Naive thymus-derived CD4-positive, alpha-beta T cell (primary cell): ENCODE measurements at regions not wholly inside any gene's neighbourhood (a gene's known extent, or its start where the extent isn't known, plus 50 kb on each side); places are given as distances from the start of the nearest gene placed in this dataset.

Source experiments
- ATAC-seq: fragments of 150-1000 bp; cut with Tn5 transposase; 2 replicates; pipeline ENCODE4 v1.10.0; 2021; ENCODE audit warnings: mild to moderate bottlenecking, moderate library complexity
- CTCF ChIA-PET: fragments of 350-600 bp; sonication (Branson Sonifier 250); formaldehyde crosslinking; loops from one replicate; lab custom pipeline; 2021; ENCODE audit warnings: antibody characterized with exemption; lab: Charles Lee
- POLR2A ChIA-PET: fragments of 350-600 bp; sonication (Branson Sonifier 250); formaldehyde crosslinking; loops from one replicate; lab custom pipeline; 2021; ENCODE audit warnings: antibody characterized with exemption, inconsistent platforms; lab: Charles Lee
- DNase-seq, 9 donors: peaks; one replicate each; pipeline versions ENCODE4 v3.0.0 to v3.0.0-alpha.2; 2020 to 2022; ENCODE audit warnings: mixed read lengths in 1 of 9
- H3K27ac ChIP-seq: one replicate; pipeline ENCODE4 v1.7.0; 2013; ENCODE audit warnings: mild to moderate bottlenecking, low read depth, low read length, moderate library complexity
- H3K27me3 ChIP-seq, 2 donors: one replicate each; pipeline ENCODE4 v1.7.0; 2013; ENCODE audit warnings: low read length in 2 of 2, mild to moderate bottlenecking in 2 of 2, moderate library complexity in 2 of 2; ENCODE audit not compliant: control insufficient read depth in 2 of 2, insufficient read depth in 2 of 2
- H3K36me3 ChIP-seq, 3 experiments: 1 replicate in 2 of 3; 2 replicates in 1 of 3; pipeline ENCODE4 v1.7.0; 2013; ENCODE audit warnings: low read length in 3 of 3, mild to moderate bottlenecking in 3 of 3, moderate library complexity in 1 of 3; ENCODE audit not compliant: insufficient read depth in 3 of 3, control insufficient read depth in 2 of 3
- H3K4me1 ChIP-seq, 2 donors: one replicate each; pipeline ENCODE4 v1.7.0; 2013; ENCODE audit warnings: low read length in 2 of 2, mild to moderate bottlenecking in 2 of 2, moderate library complexity in 1 of 2; ENCODE audit not compliant: control insufficient read depth in 2 of 2, insufficient read depth in 2 of 2
- H3K4me3 ChIP-seq: 2 replicates; pipeline ENCODE4 v1.7.0; 2013; ENCODE audit warnings: mild to moderate bottlenecking, low read length
- H3K9me3 ChIP-seq, 3 experiments: 1 replicate in 2 of 3; 2 replicates in 1 of 3; pipeline ENCODE4 v1.7.0; 2013; ENCODE audit warnings: low read length in 3 of 3; ENCODE audit not compliant: control insufficient read depth in 2 of 3
- H3K27ac Mint-ChIP-seq, 9 donors: one replicate each; pipeline ENCODE4 v1.8.0; 2020 to 2022; ENCODE audit warnings: mixed read lengths in 9 of 9, mild to moderate bottlenecking in 8 of 9, moderate library complexity in 5 of 9, inconsistent platforms in 2 of 9
- H3K27me3 Mint-ChIP-seq, 5 donors: one replicate each; pipeline ENCODE4 v1.8.0; 2021 to 2022; ENCODE audit warnings: mixed read lengths in 5 of 5, mild to moderate bottlenecking in 1 of 5
- H3K36me3 Mint-ChIP-seq, 5 donors: one replicate each; pipeline ENCODE4 v1.8.0; 2020 to 2022; ENCODE audit warnings: mixed read lengths in 5 of 5, mild to moderate bottlenecking in 3 of 5, inconsistent platforms in 1 of 5
- H3K4me1 Mint-ChIP-seq, 7 donors: one replicate each; pipeline ENCODE4 v1.8.0; 2020 to 2022; ENCODE audit warnings: mixed read lengths in 7 of 7, mild to moderate bottlenecking in 3 of 7, inconsistent platforms in 1 of 7
- H3K4me3 Mint-ChIP-seq, 10 donors: one replicate each; pipeline ENCODE4 v1.8.0; 2020 to 2022; ENCODE audit warnings: mild to moderate bottlenecking in 10 of 10, mixed read lengths in 10 of 10, moderate library complexity in 6 of 10, inconsistent platforms in 2 of 10
- H3K9me3 Mint-ChIP-seq, 11 donors: one replicate each; pipeline ENCODE4 v1.8.0; 2020 to 2022; ENCODE audit warnings: mixed read lengths in 11 of 11, mild to moderate bottlenecking in 4 of 11, inconsistent platforms in 1 of 11, moderate library complexity in 1 of 11
- intact Hi-C, 2 donors: fragments of 100-400 bp; cut with micrococcal nuclease; formaldehyde crosslinking; loops; one replicate each; pipeline ENCODE4 v1.15.1; 2023

DNA sequence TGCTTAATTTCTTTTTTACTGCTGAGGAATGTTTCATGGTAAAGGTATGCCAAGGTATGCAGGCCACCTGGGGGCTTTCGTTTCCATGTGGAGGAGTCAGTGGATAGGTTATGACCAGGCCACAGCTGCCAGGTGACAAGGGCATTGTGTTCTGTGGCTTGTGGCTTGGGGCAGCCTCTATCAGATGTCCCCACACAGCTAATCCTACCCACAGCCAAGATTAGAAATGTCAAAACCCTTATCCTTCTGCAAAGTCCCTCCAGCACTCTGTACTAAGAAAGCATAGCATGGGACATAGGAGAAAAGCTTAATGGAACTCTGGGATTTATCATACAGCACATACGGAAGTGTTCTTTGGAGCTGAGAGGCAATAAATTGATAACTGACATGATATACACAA lies 171.2 kb upstream of the S1PR3 start:
- ChIA-PET POLR2A (no interaction called here), CTCF (no interaction called here)
- Mint-ChIP-seq H3K4me1 (peaks cover 0 to 2% (median 0%) of the 10 kb centered on the region in 7 donors), H3K27ac (no peak overlapping the region), H3K27me3 (peaks cover 8 to 44% (median 29%) of the 10 kb centered on the region in 5 donors), H3K4me3 (no peak overlapping the region), H3K9me3 (peaks cover 0 to 14% (median 0%) of the 10 kb centered on the region in 11 donors), H3K36me3 (no peaks in the 10 kb centered on the region)
- Histone ChIP-seq H3K4me1 (no peaks in the 10 kb centered on the region), H3K27me3 (no peaks in the 10 kb centered on the region), H3K27ac (no peak overlapping the region), H3K4me3 (no peak overlapping the region), H3K36me3 (no peaks in the 10 kb centered on the region), H3K9me3 (no peaks in the 10 kb centered on the region)
- intact Hi-C loops, result no loop called here
- DNase-seq (no peak), ATAC-seq (no peak)

GRCh38 chr9:88821033-88821745 lies 170.1 kb upstream of the S1PR3 start:
- Histone ChIP-seq H3K4me1 (no peaks in the 10 kb centered on the region), H3K9me3 (no peaks in the 10 kb centered on the region), H3K27me3 (peaks cover 0 to 3% of the 10 kb centered on the region in 2 donors), H3K36me3 (no peaks in the 10 kb centered on the region), H3K27ac (no peak overlapping the region), H3K4me3 (no peak overlapping the region)
- Mint-ChIP-seq H3K4me3 (no peak overlapping the region), H3K27ac (no peak overlapping the region), H3K27me3 (peaks cover 7 to 43% (median 33%) of the 10 kb centered on the region in 5 donors), H3K9me3 (peaks cover 0 to 14% (median 0%) of the 10 kb centered on the region in 11 donors), H3K36me3 (no peaks in the 10 kb centered on the region), H3K4me1 (peaks cover 0 to 2% (median 0%) of the 10 kb centered on the region in 7 donors)
- CTCF ChIA-PET, result no interaction called here
- ATAC-seq, result no peak
- intact Hi-C loops, result no loop called here
- POLR2A ChIA-PET, result interaction anchor here (0.7 kb wide), 1 partner anchor 76 kb away, joined by 3 read pairs; no protein-coding TSS in a partner anchor
- no peak for DNase-seq

- Histone ChIP-seq H3K9me3 (no peaks in the 10 kb centered on the region), H3K27ac (no peak overlapping the region), H3K4me1 (no peaks in the 10 kb centered on the region), H3K36me3 (no peaks in the 10 kb centered on the region), H3K27me3 (peaks cover 0 to 3% of the 10 kb centered on the region in 2 donors), H3K4me3 (no peak overlapping the region)
- intact Hi-C loops, result no loop called here
- ChIA-PET POLR2A (no interaction called here), CTCF (no interaction called here)
- H3K27ac Mint-ChIP-seq, result no peak overlapping the region
- peaks cover 0 to 14% (median 0%) of the 10 kb centered on the region in 11 donors for H3K9me3 Mint-ChIP-seq
- no peak overlapping the region for H3K4me3 Mint-ChIP-seq
- ATAC-seq (no peak), DNase-seq (no peak)
- no peaks in the 10 kb centered on the region for H3K36me3 Mint-ChIP-seq
- H3K4me1 Mint-ChIP-seq, result peaks cover 0 to 2% (median 0%) of the 10 kb centered on the region in 7 donors
- peaks cover 6 to 47% (median 35%) of the 10 kb centered on the region in 5 donors for H3K27me3 Mint-ChIP-seq
These were observed 169.5 kb upstream of the S1PR3 start for GRCh38 chr9:88821746-88822106.

- H3K27me3 ChIP-seq, result peaks cover 0 to 3% of the 10 kb centered on the region in 2 donors
- ChIA-PET POLR2A (no interaction called here), CTCF (no interaction called here)
- peaks cover 0 to 2% (median 0%) of the 10 kb centered on the region in 7 donors for H3K4me1 Mint-ChIP-seq
- intact Hi-C loops, result no loop called here
- H3K9me3 Mint-ChIP-seq, result peaks cover 0 to 14% (median 0%) of the 10 kb centered on the region in 11 donors
- no peak overlapping the region for H3K27ac ChIP-seq
- peaks cover 26 to 74% (median 59%) of the 10 kb centered on the region in 5 donors for H3K27me3 Mint-ChIP-seq
- H3K4me3 ChIP-seq, result no peak overlapping the region
- H3K9me3 ChIP-seq, result no peaks in the 10 kb centered on the region
- H3K4me3 Mint-ChIP-seq, result no peak overlapping the region
- H3K4me1 ChIP-seq, result no peaks in the 10 kb centered on the region
- peaks cover 0 to 3% (median 0%) of the 10 kb centered on the region in 5 donors for H3K36me3 Mint-ChIP-seq
- peak overlapping the region in 1 of 9 donors; percentile 4 for H3K27ac Mint-ChIP-seq
- ATAC-seq (no peak), DNase-seq (no peak)
- H3K36me3 ChIP-seq, result no peaks in the 10 kb centered on the region
These were observed 166.6 kb upstream of the S1PR3 start for GRCh38 chr9:88824711-88825110.

DNA sequence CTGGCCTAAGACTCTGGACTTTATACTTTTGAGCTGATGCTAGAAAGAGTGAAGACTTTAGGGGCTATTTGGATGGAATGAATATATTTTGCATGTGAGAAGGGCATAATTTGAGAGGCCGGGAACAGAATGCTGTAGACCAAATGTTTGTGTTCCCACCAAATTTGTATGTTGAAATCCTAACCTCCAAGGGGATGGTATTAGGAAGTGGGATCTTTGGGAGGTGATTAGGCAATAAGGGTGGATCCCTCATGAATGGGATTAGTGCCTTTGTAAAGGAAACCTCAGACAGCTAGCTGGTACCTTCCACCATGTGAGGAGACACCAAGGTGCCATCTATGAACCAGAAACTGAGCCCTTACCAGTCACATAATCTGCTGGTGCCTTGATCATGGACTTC lies 165.1 kb upstream of the S1PR3 start:
- Histone ChIP-seq H3K27me3 (peaks cover 0 to 10% of the 10 kb centered on the region in 2 donors), H3K9me3 (no peaks in the 10 kb centered on the region), H3K4me1 (no peaks in the 10 kb centered on the region), H3K36me3 (no peaks in the 10 kb centered on the region), H3K4me3 (no peak overlapping the region), H3K27ac (no peak overlapping the region)
- H3K27me3 Mint-ChIP-seq, result peaks cover 39 to 78% (median 73%) of the 10 kb centered on the region in 5 donors
- ChIA-PET CTCF (interaction anchor here (0.7 kb wide), 1 partner anchor 19 kb away, joined by 3 read pairs; no protein-coding TSS in a partner anchor), POLR2A (no interaction called here)
- H3K9me3 Mint-ChIP-seq, result peaks cover 0 to 12% (median 0%) of the 10 kb centered on the region in 11 donors
- H3K27ac Mint-ChIP-seq, result no peak overlapping the region
- ATAC-seq (no peak), DNase-seq (no peak)
- H3K4me3 Mint-ChIP-seq, result no peak overlapping the region
- intact Hi-C loops, result no loop called here
- peaks cover 0 to 3% (median 0%) of the 10 kb centered on the region in 5 donors for H3K36me3 Mint-ChIP-seq
- H3K4me1 Mint-ChIP-seq, result peaks cover 0 to 6% (median 0%) of the 10 kb centered on the region in 7 donors

DNA sequence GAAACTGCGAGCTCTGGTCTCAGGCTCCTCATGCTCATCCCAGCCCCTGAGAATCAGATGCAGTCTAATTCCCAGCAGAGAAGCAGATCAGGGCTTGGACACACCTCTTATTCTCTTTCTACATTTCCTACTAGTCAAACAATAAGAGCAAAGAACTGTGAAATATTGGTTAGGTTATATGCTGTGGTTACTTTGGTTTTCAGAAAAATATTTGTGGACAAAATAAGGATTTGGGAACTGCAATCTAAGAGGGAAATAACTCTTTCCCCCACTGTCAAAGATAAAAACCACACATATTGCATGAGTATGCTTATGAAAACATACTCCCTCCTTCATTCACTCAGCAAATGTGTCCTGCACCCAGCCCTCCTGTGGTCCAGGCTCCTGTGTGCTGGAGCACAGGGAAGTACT lies 164.5 kb upstream of the S1PR3 start:
- Mint-ChIP-seq H3K27ac (no peak overlapping the region), H3K4me3 (no peak overlapping the region), H3K4me1 (peaks cover 0 to 6% (median 0%) of the 10 kb centered on the region in 7 donors), H3K36me3 (peaks cover 0 to 3% (median 0%) of the 10 kb centered on the region in 5 donors), H3K9me3 (peaks cover 0 to 6% (median 0%) of the 10 kb centered on the region in 11 donors), H3K27me3 (peaks cover 43 to 80% (median 75%) of the 10 kb centered on the region in 5 donors)
- ATAC-seq (no peak), DNase-seq (no peak)
- no peak overlapping the region for H3K4me3 ChIP-seq
- peaks cover 0 to 12% of the 10 kb centered on the region in 2 donors for H3K27me3 ChIP-seq
- H3K36me3 ChIP-seq, result no peaks in the 10 kb centered on the region
- no peak overlapping the region for H3K27ac ChIP-seq
- H3K9me3 ChIP-seq, result no peaks in the 10 kb centered on the region
- intact Hi-C loops, result no loop called here
- CTCF ChIA-PET, result interaction anchor here (0.7 kb wide), 1 partner anchor 18 kb away, joined by 3 read pairs; no protein-coding TSS in a partner anchor
- no peaks in the 10 kb centered on the region for H3K4me1 ChIP-seq
- POLR2A ChIA-PET, result no interaction called here
